Naive thymus-derived CD4-positive, alpha-beta T cell (primary cell): ENCODE measurements at regions not wholly inside any gene's neighbourhood (a gene's known extent, or its start where the extent isn't known, plus 50 kb on each side); places are given as distances from the start of the nearest gene placed in this dataset.

Source experiments
- ATAC-seq: fragments of 150-1000 bp; cut with Tn5 transposase; 2 replicates; pipeline ENCODE4 v1.10.0; 2021; ENCODE audit warnings: mild to moderate bottlenecking, moderate library complexity
- CTCF ChIA-PET: fragments of 350-600 bp; sonication (Branson Sonifier 250); formaldehyde crosslinking; loops from one replicate; lab custom pipeline; 2021; ENCODE audit warnings: antibody characterized with exemption; lab: Charles Lee
- POLR2A ChIA-PET: fragments of 350-600 bp; sonication (Branson Sonifier 250); formaldehyde crosslinking; loops from one replicate; lab custom pipeline; 2021; ENCODE audit warnings: antibody characterized with exemption, inconsistent platforms; lab: Charles Lee
- DNase-seq, 9 donors: peaks; one replicate each; pipeline versions ENCODE4 v3.0.0 to v3.0.0-alpha.2; 2020 to 2022; ENCODE audit warnings: mixed read lengths in 1 of 9
- H3K27ac ChIP-seq: one replicate; pipeline ENCODE4 v1.7.0; 2013; ENCODE audit warnings: mild to moderate bottlenecking, low read depth, low read length, moderate library complexity
- H3K27me3 ChIP-seq, 2 donors: one replicate each; pipeline ENCODE4 v1.7.0; 2013; ENCODE audit warnings: low read length in 2 of 2, mild to moderate bottlenecking in 2 of 2, moderate library complexity in 2 of 2; ENCODE audit not compliant: control insufficient read depth in 2 of 2, insufficient read depth in 2 of 2
- H3K36me3 ChIP-seq, 3 experiments: 1 replicate in 2 of 3; 2 replicates in 1 of 3; pipeline ENCODE4 v1.7.0; 2013; ENCODE audit warnings: low read length in 3 of 3, mild to moderate bottlenecking in 3 of 3, moderate library complexity in 1 of 3; ENCODE audit not compliant: insufficient read depth in 3 of 3, control insufficient read depth in 2 of 3
- H3K4me1 ChIP-seq, 2 donors: one replicate each; pipeline ENCODE4 v1.7.0; 2013; ENCODE audit warnings: low read length in 2 of 2, mild to moderate bottlenecking in 2 of 2, moderate library complexity in 1 of 2; ENCODE audit not compliant: control insufficient read depth in 2 of 2, insufficient read depth in 2 of 2
- H3K4me3 ChIP-seq: 2 replicates; pipeline ENCODE4 v1.7.0; 2013; ENCODE audit warnings: mild to moderate bottlenecking, low read length
- H3K9me3 ChIP-seq, 3 experiments: 1 replicate in 2 of 3; 2 replicates in 1 of 3; pipeline ENCODE4 v1.7.0; 2013; ENCODE audit warnings: low read length in 3 of 3; ENCODE audit not compliant: control insufficient read depth in 2 of 3
- H3K27ac Mint-ChIP-seq, 9 donors: one replicate each; pipeline ENCODE4 v1.8.0; 2020 to 2022; ENCODE audit warnings: mixed read lengths in 9 of 9, mild to moderate bottlenecking in 8 of 9, moderate library complexity in 5 of 9, inconsistent platforms in 2 of 9
- H3K27me3 Mint-ChIP-seq, 5 donors: one replicate each; pipeline ENCODE4 v1.8.0; 2021 to 2022; ENCODE audit warnings: mixed read lengths in 5 of 5, mild to moderate bottlenecking in 1 of 5
- H3K36me3 Mint-ChIP-seq, 5 donors: one replicate each; pipeline ENCODE4 v1.8.0; 2020 to 2022; ENCODE audit warnings: mixed read lengths in 5 of 5, mild to moderate bottlenecking in 3 of 5, inconsistent platforms in 1 of 5
- H3K4me1 Mint-ChIP-seq, 7 donors: one replicate each; pipeline ENCODE4 v1.8.0; 2020 to 2022; ENCODE audit warnings: mixed read lengths in 7 of 7, mild to moderate bottlenecking in 3 of 7, inconsistent platforms in 1 of 7
- H3K4me3 Mint-ChIP-seq, 10 donors: one replicate each; pipeline ENCODE4 v1.8.0; 2020 to 2022; ENCODE audit warnings: mild to moderate bottlenecking in 10 of 10, mixed read lengths in 10 of 10, moderate library complexity in 6 of 10, inconsistent platforms in 2 of 10
- H3K9me3 Mint-ChIP-seq, 11 donors: one replicate each; pipeline ENCODE4 v1.8.0; 2020 to 2022; ENCODE audit warnings: mixed read lengths in 11 of 11, mild to moderate bottlenecking in 4 of 11, inconsistent platforms in 1 of 11, moderate library complexity in 1 of 11
- intact Hi-C, 2 donors: fragments of 100-400 bp; cut with micrococcal nuclease; formaldehyde crosslinking; loops; one replicate each; pipeline ENCODE4 v1.15.1; 2023

DNA sequence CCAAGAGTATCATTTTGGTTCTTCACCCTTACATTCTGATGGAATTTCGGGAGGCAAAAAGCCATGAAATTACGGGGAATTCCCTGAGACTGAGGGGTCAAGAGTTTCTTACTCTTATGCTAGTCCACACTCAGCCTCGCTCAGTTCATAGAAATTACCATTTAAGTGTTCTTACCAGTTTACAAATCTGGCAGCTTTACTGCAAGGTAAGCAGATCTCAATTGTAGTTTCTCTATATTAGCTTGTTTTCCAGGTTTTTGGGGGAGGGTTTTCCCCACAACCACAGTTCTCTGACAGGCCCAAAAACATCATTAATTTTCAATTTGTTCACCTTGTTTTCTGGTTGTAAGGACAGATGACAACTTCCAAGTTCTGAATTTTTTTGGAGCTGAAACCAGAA is 1028.4 kb downstream of the FAM181B start:
- H3K27me3 Mint-ChIP-seq, result peaks cover 0 to 15% (median 2%) of the 10 kb centered on the region in 5 donors
- intact Hi-C loops, result no loop called here
- POLR2A ChIA-PET, result no interaction called here

DNA sequence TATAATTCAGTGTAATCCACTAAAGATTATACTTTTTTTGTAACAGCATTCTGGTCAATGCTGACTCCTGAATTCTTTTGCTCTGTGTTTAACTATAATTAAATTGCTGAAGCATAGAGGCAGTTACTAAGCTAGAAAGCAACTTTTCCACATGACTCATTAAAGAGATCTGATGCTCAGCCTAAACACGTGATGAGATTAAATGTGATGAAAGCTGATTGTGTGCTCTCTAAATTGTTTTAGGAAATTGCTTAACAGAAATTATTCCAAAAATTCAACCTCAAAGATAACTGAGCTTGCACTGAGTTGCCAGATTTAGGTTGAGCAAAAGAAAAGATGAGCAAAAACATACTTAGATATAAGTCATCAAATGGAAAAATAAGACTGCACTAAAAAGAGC is 1033.6 kb downstream of the FAM181B start:
- H3K27ac ChIP-seq, result no peak overlapping the region
- POLR2A ChIA-PET, result no interaction called here
- CTCF ChIA-PET, result no interaction called here

More for the DNA sequence above, 1028.4 kb downstream of the FAM181B start:
- Histone ChIP-seq H3K4me3 (no peak overlapping the region), H3K27me3 (no peaks in the 10 kb centered on the region), H3K9me3 (no peaks in the 10 kb centered on the region), H3K4me1 (no peaks in the 10 kb centered on the region), H3K36me3 (no peaks in the 10 kb centered on the region), H3K27ac (no peak overlapping the region)
- ATAC-seq (no peak), DNase-seq (no peak)
- peaks cover 0 to 37% (median 8%) of the 10 kb centered on the region in 11 donors for H3K9me3 Mint-ChIP-seq
- H3K4me3 Mint-ChIP-seq, result no peak overlapping the region
- H3K27ac Mint-ChIP-seq, result no peak overlapping the region
- no peaks in the 10 kb centered on the region for H3K4me1 Mint-ChIP-seq
- CTCF ChIA-PET, result no interaction called here
- H3K36me3 Mint-ChIP-seq, result no peaks in the 10 kb centered on the region

DNA sequence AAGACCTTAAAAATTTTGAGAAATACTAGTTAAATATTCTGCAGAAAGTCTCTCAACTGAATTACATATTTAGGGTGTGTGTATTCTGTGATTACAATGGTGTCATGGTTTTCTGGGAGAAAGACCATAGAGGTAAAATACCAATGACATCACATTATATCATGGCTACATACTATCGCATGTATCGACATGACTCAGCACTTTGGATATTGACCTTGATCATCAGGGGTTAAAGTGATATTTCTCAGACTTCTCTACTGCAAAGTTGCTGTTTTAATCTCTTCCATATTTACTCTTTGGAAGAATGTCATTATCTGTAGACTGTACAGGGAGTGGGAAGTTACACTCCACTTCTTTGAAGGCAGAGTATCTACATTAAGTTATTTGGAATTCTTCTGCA is 1046.6 kb downstream of the FAM181B start:
- H3K27ac Mint-ChIP-seq, result no peak overlapping the region
- Histone ChIP-seq H3K36me3 (no peaks in the 10 kb centered on the region), H3K4me3 (no peak overlapping the region), H3K27me3 (no peaks in the 10 kb centered on the region), H3K9me3 (no peaks in the 10 kb centered on the region), H3K27ac (no peak overlapping the region), H3K4me1 (no peaks in the 10 kb centered on the region)
- no peaks in the 10 kb centered on the region for H3K27me3 Mint-ChIP-seq
- no peak for DNase-seq
- H3K9me3 Mint-ChIP-seq, result peaks cover 0 to 6% (median 0%) of the 10 kb centered on the region in 11 donors
- no peaks in the 10 kb centered on the region for H3K36me3 Mint-ChIP-seq
- POLR2A ChIA-PET, result no interaction called here
- H3K4me3 Mint-ChIP-seq, result no peak overlapping the region
- no peak for ATAC-seq
- CTCF ChIA-PET, result no interaction called here
- no peaks in the 10 kb centered on the region for H3K4me1 Mint-ChIP-seq
- intact Hi-C loops, result no loop called here

More for the DNA sequence above, 1033.6 kb downstream of the FAM181B start:
- Mint-ChIP-seq H3K27ac (no peak overlapping the region), H3K36me3 (peaks cover 0 to 4% (median 0%) of the 10 kb centered on the region in 5 donors), H3K9me3 (peaks cover 5 to 78% (median 24%) of the 10 kb centered on the region in 11 donors), H3K4me3 (no peak overlapping the region), H3K4me1 (no peaks in the 10 kb centered on the region), H3K27me3 (no peaks in the 10 kb centered on the region)
- intact Hi-C loops, result no loop called here
- Histone ChIP-seq H3K4me1 (no peaks in the 10 kb centered on the region), H3K27me3 (no peaks in the 10 kb centered on the region), H3K4me3 (no peak overlapping the region), H3K36me3 (no peaks in the 10 kb centered on the region), H3K9me3 (no peaks in the 10 kb centered on the region)
- ATAC-seq (no peak), DNase-seq (no peak)

DNA sequence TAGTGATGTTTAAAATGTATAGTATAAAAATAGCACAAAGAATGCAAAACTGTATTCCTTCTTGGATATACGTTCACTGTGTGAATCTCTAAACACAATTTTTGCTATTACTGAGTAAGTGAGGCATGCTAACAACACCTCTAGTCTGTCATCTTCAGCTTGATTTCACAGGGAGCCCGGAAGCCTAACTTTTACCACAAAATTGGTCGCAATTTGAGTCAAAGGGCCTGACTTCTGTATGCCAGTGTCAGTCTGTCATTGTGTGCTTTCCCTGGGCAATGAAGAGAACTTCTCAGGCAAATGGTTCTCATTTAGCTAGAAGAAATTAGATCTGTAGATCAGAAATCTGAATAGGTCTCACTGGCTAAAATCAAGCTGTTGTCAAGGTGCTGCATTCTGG is 1059.5 kb downstream of the FAM181B start:
- H3K27me3 ChIP-seq, result no peaks in the 10 kb centered on the region
- ChIA-PET CTCF (no interaction called here), POLR2A (no interaction called here)
- H3K9me3 ChIP-seq, result no peaks in the 10 kb centered on the region
- H3K27me3 Mint-ChIP-seq, result peaks cover 0 to 3% (median 0%) of the 10 kb centered on the region in 5 donors
- no peak overlapping the region for H3K27ac ChIP-seq
- H3K4me1 ChIP-seq, result no peaks in the 10 kb centered on the region
- peaks cover 0 to 2% (median 0%) of the 10 kb centered on the region in 7 donors for H3K4me1 Mint-ChIP-seq
- H3K4me3 ChIP-seq, result no peak overlapping the region
- no peak overlapping the region for H3K27ac Mint-ChIP-seq
- H3K9me3 Mint-ChIP-seq, result peaks cover 0 to 6% (median 3%) of the 10 kb centered on the region in 11 donors
- no peaks in the 10 kb centered on the region for H3K36me3 Mint-ChIP-seq
- no peaks in the 10 kb centered on the region for H3K36me3 ChIP-seq
- DNase-seq (no peak), ATAC-seq (no peak)
- intact Hi-C loops, result no loop called here
- H3K4me3 Mint-ChIP-seq, result no peak overlapping the region

DNA sequence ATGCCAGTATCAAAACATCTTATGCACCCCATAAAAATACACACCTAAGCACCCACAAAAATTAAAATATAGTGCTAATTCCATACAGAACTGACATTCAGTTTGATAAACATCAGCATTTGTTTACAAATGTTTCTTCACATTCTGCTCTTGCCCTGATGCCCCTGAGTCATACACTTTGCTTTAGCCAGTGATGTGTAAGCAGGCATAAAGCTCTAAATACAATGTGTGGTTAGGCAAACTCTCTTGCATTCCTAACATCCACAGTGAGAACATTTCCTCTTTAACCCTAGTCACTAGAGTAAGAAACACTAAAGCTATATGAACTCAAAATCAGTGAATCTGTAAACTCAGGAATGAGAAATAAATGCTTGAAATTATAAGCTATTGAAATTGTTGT is 1060.7 kb downstream of the FAM181B start:
- H3K4me3 ChIP-seq, result no peak overlapping the region
- no peaks in the 10 kb centered on the region for H3K27me3 ChIP-seq
- no peaks in the 10 kb centered on the region for H3K9me3 ChIP-seq
- ChIA-PET POLR2A (no interaction called here), CTCF (no interaction called here)
- ATAC-seq, result no peak
- H3K27ac Mint-ChIP-seq, result no peak overlapping the region
- no peak for DNase-seq
- H3K9me3 Mint-ChIP-seq, result peaks cover 0 to 5% (median 1%) of the 10 kb centered on the region in 11 donors
- H3K36me3 Mint-ChIP-seq, result no peaks in the 10 kb centered on the region
- intact Hi-C loops, result no loop called here
- H3K4me3 Mint-ChIP-seq, result no peak overlapping the region
- no peaks in the 10 kb centered on the region for H3K4me1 ChIP-seq
- peaks cover 0 to 2% (median 0%) of the 10 kb centered on the region in 7 donors for H3K4me1 Mint-ChIP-seq
- peaks cover 0 to 4% (median 0%) of the 10 kb centered on the region in 5 donors for H3K27me3 Mint-ChIP-seq
- H3K27ac ChIP-seq, result no peak overlapping the region
- no peaks in the 10 kb centered on the region for H3K36me3 ChIP-seq

DNA sequence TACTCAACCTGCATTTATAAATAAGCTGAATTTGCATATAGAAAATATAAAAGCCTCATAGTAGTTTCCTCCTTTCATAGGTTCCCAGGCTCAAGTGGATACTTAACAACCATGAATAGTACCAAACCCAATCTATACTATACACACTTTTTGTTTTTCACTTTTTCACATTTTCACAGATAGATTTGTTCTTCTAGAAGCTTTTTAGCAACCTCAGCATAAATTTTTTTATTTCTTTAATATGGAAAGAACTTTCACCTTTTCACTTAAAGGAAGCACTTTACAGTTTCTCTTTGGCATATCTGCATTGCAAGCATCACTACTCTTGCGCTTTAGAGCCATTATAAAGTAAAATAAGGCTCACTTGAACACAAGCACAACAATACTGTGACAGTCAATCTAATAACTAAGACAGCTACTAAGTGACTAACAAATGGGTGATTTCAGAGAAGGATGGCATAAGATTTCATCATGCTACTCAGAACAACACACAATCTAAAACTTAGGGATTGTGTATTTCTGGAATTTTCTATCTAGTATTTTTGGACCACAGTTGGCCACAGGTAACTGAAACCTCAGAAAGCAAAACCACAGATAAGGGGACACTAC is 1063.6 kb downstream of the FAM181B start:
- H3K36me3 Mint-ChIP-seq, result no peaks in the 10 kb centered on the region
- POLR2A ChIA-PET, result no interaction called here
- CTCF ChIA-PET, result no interaction called here
- ATAC-seq, result no peak
- intact Hi-C loops, result no loop called here
- Histone ChIP-seq H3K36me3 (no peaks in the 10 kb centered on the region), H3K4me3 (no peak overlapping the region), H3K9me3 (no peaks in the 10 kb centered on the region), H3K4me1 (no peaks in the 10 kb centered on the region), H3K27me3 (peaks cover 0 to 3% of the 10 kb centered on the region in 2 donors), H3K27ac (no peak overlapping the region)
- no peak overlapping the region for H3K4me3 Mint-ChIP-seq
- H3K4me1 Mint-ChIP-seq, result no peaks in the 10 kb centered on the region
- peaks cover 0 to 12% (median 0%) of the 10 kb centered on the region in 5 donors for H3K27me3 Mint-ChIP-seq
- no peak for DNase-seq
- no peak overlapping the region for H3K27ac Mint-ChIP-seq
- H3K9me3 Mint-ChIP-seq, result no peaks in the 10 kb centered on the region

DNA sequence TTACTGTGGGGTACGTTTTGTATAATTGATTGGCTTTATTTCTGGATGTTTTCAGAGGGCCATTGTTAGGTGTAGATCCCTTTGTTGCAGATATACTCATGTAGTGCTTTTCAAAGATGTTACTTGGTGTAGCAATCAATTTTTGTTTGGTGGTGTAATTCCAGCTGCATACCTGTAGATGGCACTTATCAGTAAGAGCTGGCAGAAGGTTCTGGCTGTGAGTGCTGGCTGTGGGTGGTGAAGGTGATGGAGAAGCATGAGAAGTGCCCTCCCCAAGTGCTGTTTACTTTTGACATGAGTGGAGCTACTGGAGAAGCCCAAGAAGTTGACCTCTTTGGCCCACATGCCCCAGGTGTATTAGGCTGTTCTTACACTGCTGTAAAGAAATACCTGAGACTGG is 1074.9 kb downstream of the FAM181B start:
- Mint-ChIP-seq H3K27ac (no peak overlapping the region), H3K27me3 (peaks cover 2 to 43% (median 37%) of the 10 kb centered on the region in 5 donors), H3K4me1 (no peaks in the 10 kb centered on the region), H3K36me3 (peaks cover 0 to 4% (median 0%) of the 10 kb centered on the region in 5 donors), H3K9me3 (peaks cover 0 to 40% (median 8%) of the 10 kb centered on the region in 11 donors), H3K4me3 (no peak overlapping the region)
- H3K27ac ChIP-seq, result no peak overlapping the region
- no peaks in the 10 kb centered on the region for H3K27me3 ChIP-seq
- POLR2A ChIA-PET, result no interaction called here
- intact Hi-C loops, result loop anchor here in 1 of 2 donors (5.0 kb wide), 2 partner anchors 304 to 1044 kb away; no protein-coding TSS in a partner anchor
- peak in 2 of 9 donors; percentile 1 to 6 for DNase-seq
- CTCF ChIA-PET, result interaction anchor here (0.7 kb wide), 1 partner anchor 128 kb away, joined by 4 read pairs; no protein-coding TSS in a partner anchor
- H3K36me3 ChIP-seq, result no peaks in the 10 kb centered on the region
- H3K4me1 ChIP-seq, result no peaks in the 10 kb centered on the region
- no peak for ATAC-seq
- no peak overlapping the region for H3K4me3 ChIP-seq
- H3K9me3 ChIP-seq, result no peaks in the 10 kb centered on the region
